ENCODE measurements at regions not wholly inside any gene's neighbourhood (a gene's known extent, or its start where the extent isn't known, plus 50 kb on each side); places are given as distances from the start of the nearest gene placed in this dataset.

GRCh38 chr16:35182943-35183550, 1723.6 kb downstream of the TP53TG3F start (continued):
- TF ChIP-seq PHB2 (IDR thresholded peaks at IDR 0.05; ENCODE audit: low read depth): no peak
- no peak for TF ChIP-seq ZNF561 (CRISPR knock-in tag; conservative IDR thresholded peaks at IDR 0.05)
- no peak for TF ChIP-seq RCOR1 (IDR thresholded peaks at IDR 0.05; ENCODE audit: borderline replicate concordance in 1 of 2, low read depth in 2 of 2, low read length in 2 of 2)
- TF ChIP-seq POLR2H (tag; IDR thresholded peaks at IDR 0.05; ENCODE audit: low read depth): no peak
- TF ChIP-seq, protein P1, sequence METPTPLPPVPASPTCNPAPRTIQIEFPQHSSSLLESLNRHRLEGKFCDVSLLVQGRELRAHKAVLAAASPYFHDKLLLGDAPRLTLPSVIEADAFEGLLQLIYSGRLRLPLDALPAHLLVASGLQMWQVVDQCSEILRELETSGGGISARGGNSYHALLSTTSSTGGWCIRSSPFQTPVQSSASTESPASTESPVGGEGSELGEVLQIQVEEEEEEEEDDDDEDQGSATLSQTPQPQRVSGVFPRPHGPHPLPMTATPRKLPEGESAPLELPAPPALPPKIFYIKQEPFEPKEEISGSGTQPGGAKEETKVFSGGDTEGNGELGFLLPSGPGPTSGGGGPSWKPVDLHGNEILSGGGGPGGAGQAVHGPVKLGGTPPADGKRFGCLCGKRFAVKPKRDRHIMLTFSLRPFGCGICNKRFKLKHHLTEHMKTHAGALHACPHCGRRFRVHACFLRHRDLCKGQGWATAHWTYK (CRISPR knock-in tag; IDR thresholded peaks at IDR 0.05): no peak
- no peak for TF ChIP-seq KDM5B (IDR thresholded peaks at IDR 0.05; ENCODE audit: insufficient replicate concordance, low read depth, low read length)
- TF ChIP-seq LCOR (CRISPR knock-in tag; IDR thresholded peaks at IDR 0.05): no peak
- TF ChIP-seq PHB (CRISPR knock-in tag; IDR thresholded peaks at IDR 0.05): no peak

- POLR2A ChIA-PET: no interaction called here
- Histone ChIP-seq H3K27ac (ENCODE audit: extremely low read depth, low read depth, low read length) (no peak overlapping the region), H3K9me3 (replicated peaks; ENCODE audit: control insufficient read depth, insufficient read depth, low read depth, low read length) (no peaks in the 10 kb centered on the region), H3K4me2 (ENCODE audit: insufficient read depth, low read length) (no peak overlapping the region), H2AFZ (ENCODE audit: low read depth, low read length) (no peak overlapping the region), H4K20me1 (replicated peaks; ENCODE audit: control insufficient read depth, insufficient read depth, low read length) (no peaks in the 10 kb centered on the region), H3K4me3 (no peak overlapping the region), H3K9ac (ENCODE audit: insufficient read depth in 1 of 2, low read depth in 2 of 2, low read length in 2 of 2) (no peak overlapping the region), H3K27me3 (ENCODE audit: control insufficient read depth in 2 of 2, insufficient read depth in 2 of 2, low read length in 2 of 2) (no peaks in the 10 kb centered on the region), H3K9me1 (ENCODE audit: control insufficient read depth, insufficient read depth, low read length) (no peaks in the 10 kb centered on the region), H3K36me3 (ENCODE audit: control insufficient read depth, insufficient read depth, low read length) (no peaks in the 10 kb centered on the region), H3K4me1 (replicated peaks in 1 of 2; ENCODE audit: control insufficient read depth in 2 of 2, insufficient read depth in 2 of 2, low read length in 2 of 2) (no peaks in the 10 kb centered on the region), H3K79me2 (ENCODE audit: control insufficient read depth, insufficient read depth, low read length) (no peaks in the 10 kb centered on the region)
- CTCF ChIA-PET (ENCODE audit: low intra/inter-chr PET ratio): no interaction called here
- WGBS (ENCODE audit: insufficient coverage, low coverage, missing lambda C conversion rate): no CpG with 5 or more reads among the region's 1 CpG
- FAIRE-seq: no peak
- no peak for ATAC-seq
- no TSS peak for BruUV-seq (replicated peaks)
- no peak for DNase-seq (ENCODE audit: extremely low read depth in 1 of 4, low spot score in 3 of 4)
- in situ Hi-C loops (cut with MboI): no loop called here
- intact Hi-C loops (cut with micrococcal nuclease): no loop called here
- TF ChIP-seq ZBTB1 (CRISPR knock-in tag; IDR thresholded peaks at IDR 0.05; ENCODE audit: borderline replicate concordance, low read depth) (no peak), ELK1 (CRISPR knock-in tag; IDR thresholded peaks at IDR 0.05) (no peak), FOXJ2 (tag; IDR thresholded peaks at IDR 0.05) (no peak), ZNF224 (CRISPR knock-in tag; IDR thresholded peaks at IDR 0.05) (no peak), SRF (CRISPR knock-in tag; IDR thresholded peaks at IDR 0.05) (no peak), RBFOX2 (IDR thresholded peaks at IDR 0.05; ENCODE audit: low read depth, low read length) (no peak), SLC30A9 (CRISPR knock-in tag; IDR thresholded peaks at IDR 0.05) (no peak), NFYB (IDR thresholded peaks at IDR 0.05; ENCODE audit: extremely low read depth, insufficient read length) (no peak), EZH2 (IDR thresholded peaks at IDR 0.05; ENCODE audit: borderline replicate concordance, low read depth, low read length) (no peak), ZSCAN32 (CRISPR knock-in tag; IDR thresholded peaks at IDR 0.05) (no peak)
- TF ChIP-seq, protein P2, sequence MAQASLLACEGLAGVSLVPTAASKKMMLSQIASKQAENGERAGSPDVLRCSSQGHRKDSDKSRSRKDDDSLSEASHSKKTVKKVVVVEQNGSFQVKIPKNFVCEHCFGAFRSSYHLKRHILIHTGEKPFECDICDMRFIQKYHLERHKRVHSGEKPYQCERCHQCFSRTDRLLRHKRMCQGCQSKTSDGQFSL (CRISPR knock-in tag; IDR thresholded peaks at IDR 0.05): no peak
- TF ChIP-seq, protein P2 (tag; IDR thresholded peaks at IDR 0.05): no peak
These were observed 1725.0 kb downstream of the TP53TG3F start for GRCh38 chr16:35184356-35184870.

Data from K562 (cell line).